PC-9 (cell line): ENCODE measurements at regions not wholly inside any gene's neighbourhood (a gene's known extent, or its start where the extent isn't known, plus 50 kb on each side); places are given as distances from the start of the nearest gene placed in this dataset.

ENCODE experiments used
- BruUV-seq: library from RNA; stranded (reverse); fragments of 400-500 nt; replicated peaks from 2 replicates; lab custom pipeline; 2021; lab: Mats Ljungman, UMichigan
- CTCF ChIA-PET: fragments of 300-600 bp; sonication (Branson Sonifier 250); formaldehyde crosslinking; loops from one replicate; lab custom pipeline; 2022; ENCODE audit warnings: antibody characterized with exemption; lab: Charles Lee
- POLR2A ChIA-PET: fragments of 300-600 bp; sonication (Branson Sonifier 250); formaldehyde crosslinking; loops from one replicate; lab custom pipeline; 2022; ENCODE audit warnings: antibody characterized with exemption; ENCODE audit not compliant: unreplicated experiment; lab: Charles Lee
- DNase-seq, 2 experiments: peaks; one replicate each; pipeline versions ENCODE4 v3.0.0 to v3.0.0-alpha.2; 2015 to 2022; ENCODE audit warnings: mixed read lengths in 1 of 2
- H2AFZ ChIP-seq: fragments of 200-600 bp; sonication (generic); 2 replicates; pipeline ENCODE4 v1.8.1; 2017; ENCODE audit warnings: antibody characterized with exemption
- H3F3A ChIP-seq: fragments of 200-600 bp; sonication (generic); 2 replicates; pipeline ENCODE4 v1.8.1; 2017; ENCODE audit warnings: antibody characterized with exemption, mild to moderate bottlenecking, low read depth; ENCODE audit not compliant: insufficient read depth
- H3K27ac ChIP-seq: fragments of 200-600 bp; sonication (generic); 2 replicates; pipeline ENCODE4 v1.6.1; 2016; ENCODE audit warnings: mixed run types
- H3K27me3 ChIP-seq: fragments of 200-600 bp; sonication (generic); 2 replicates; pipeline ENCODE4 v1.6.1; 2016; ENCODE audit warnings: low read depth, mixed run types; ENCODE audit not compliant: insufficient read depth
- H3K36me3 ChIP-seq: fragments of 200-600 bp; sonication (generic); 2 replicates; pipeline ENCODE4 v1.6.1; 2016; ENCODE audit warnings: low read depth, mixed run types
- H3K4me1 ChIP-seq: fragments of 200-600 bp; sonication (generic); replicated peaks from 2 replicates; pipeline ENCODE4 v1.6.1; 2016; ENCODE audit warnings: mixed run types; ENCODE audit not compliant: insufficient read depth
- H3K4me2 ChIP-seq: fragments of 200-600 bp; sonication (generic); 2 replicates; pipeline ENCODE4 v1.6.1; 2017; ENCODE audit warnings: mixed run types
- H3K4me3 ChIP-seq: fragments of 200-600 bp; sonication (generic); 2 replicates; pipeline ENCODE4 v1.6.1; 2016; ENCODE audit warnings: mixed run types
- H3K79me2 ChIP-seq: fragments of 200-600 bp; sonication (generic); 2 replicates; pipeline ENCODE4 v1.6.1; 2017; ENCODE audit warnings: low read depth, mixed run types
- H3K9me2 ChIP-seq: fragments of 200-600 bp; sonication (generic); 2 replicates; pipeline ENCODE4 v1.8.1; 2017; ENCODE audit warnings: mild to moderate bottlenecking; ENCODE audit not compliant: insufficient read depth
- H3K9me3 ChIP-seq: fragments of 200-600 bp; sonication (generic); 2 replicates; pipeline ENCODE4 v1.8.1; 2016; ENCODE audit warnings: low read depth; ENCODE audit not compliant: insufficient read depth
- H4K20me1 ChIP-seq: fragments of 200-600 bp; sonication (generic); 2 replicates; pipeline ENCODE4 v1.8.1; 2017; ENCODE audit not compliant: insufficient read depth
- CTCF ChIP-seq: fragments of 200-600 bp; sonication (generic); conservative IDR thresholded peaks from 2 replicates; pipeline ENCODE4 v1.6.1; 2017; ENCODE audit warnings: mixed run types, antibody characterized with exemption, mild to moderate bottlenecking, moderate library complexity
- EZH2 ChIP-seq: fragments of 200-600 bp; sonication (generic); IDR thresholded peaks from 2 replicates; pipeline ENCODE4 v1.8.0; 2017; ENCODE audit warnings: antibody characterized with exemption, low read depth
- intact Hi-C: fragments of 100-400 bp; cut with micrococcal nuclease; formaldehyde crosslinking; loops from one replicate; pipeline ENCODE4 v1.10.0; 2022; ENCODE audit not compliant: unreplicated experiment

- Histone ChIP-seq H3K27me3 (no peaks in the 10 kb centered on the region), H3K27ac (no peak overlapping the region), H3K36me3 (no peaks in the 10 kb centered on the region), H2AFZ (no peak overlapping the region), H3K4me2 (no peak overlapping the region), H3K9me2 (no peaks in the 10 kb centered on the region), H4K20me1 (no peaks in the 10 kb centered on the region), H3K9me3 (peaks cover 3% of the 10 kb centered on the region; the same call in 1 of the 2 replicates), H3F3A (no peaks in the 10 kb centered on the region), H3K79me2 (no peaks in the 10 kb centered on the region), H3K4me3 (no peak overlapping the region), H3K4me1 (peaks cover 4% of the 10 kb centered on the region; the same call in 1 of the 2 replicates)
- CTCF ChIA-PET: no interaction called here
- no peak for DNase-seq
- BruUV-seq: no TSS peak
- no peak for TF ChIP-seq CTCF
- no peak for TF ChIP-seq EZH2
- intact Hi-C loops: no loop called here
- POLR2A ChIA-PET: no interaction called here
Observed at GRCh38 chr1:219071209-219071608, 102.5 kb upstream of the LYPLAL1 start.

GRCh38 chr1:219072329-219072728 lies 101.3 kb upstream of the LYPLAL1 start:
- Histone ChIP-seq H3F3A (no peaks in the 10 kb centered on the region), H3K27me3 (no peaks in the 10 kb centered on the region), H3K79me2 (no peaks in the 10 kb centered on the region), H3K4me3 (no peak overlapping the region), H3K27ac (no peak overlapping the region), H4K20me1 (no peaks in the 10 kb centered on the region), H3K4me2 (no peak overlapping the region), H3K36me3 (no peaks in the 10 kb centered on the region), H3K9me3 (peaks cover 3% of the 10 kb centered on the region; the same call in 1 of the 2 replicates), H3K9me2 (0 out of 2 replicates have a peak, but pooled peaks cover 3% of the 10 kb centered on the region), H3K4me1 (no peaks in the 10 kb centered on the region), H2AFZ (no peak overlapping the region)
- BruUV-seq: no TSS peak
- no peak for DNase-seq
- ChIA-PET POLR2A (no interaction called here), CTCF (no interaction called here)
- no peak for TF ChIP-seq CTCF
- no peak for TF ChIP-seq EZH2
- intact Hi-C loops: no loop called here

- no peaks in the 10 kb centered on the region for H3K27me3 ChIP-seq
- no peak for DNase-seq
- H3F3A ChIP-seq: no peaks in the 10 kb centered on the region
- TF ChIP-seq EZH2: no peak
- TF ChIP-seq CTCF: no peak
- POLR2A ChIA-PET: no interaction called here
- CTCF ChIA-PET: no interaction called here
- no peaks in the 10 kb centered on the region for H3K79me2 ChIP-seq
- no peaks in the 10 kb centered on the region for H4K20me1 ChIP-seq
- H3K9me2 ChIP-seq: 0 out of 2 replicates have a peak, but pooled peaks cover 3% of the 10 kb centered on the region
- no peaks in the 10 kb centered on the region for H3K4me1 ChIP-seq
- no peak overlapping the region for H2AFZ ChIP-seq
- H3K9me3 ChIP-seq: peaks cover under 1% of the 10 kb centered on the region; the same call in 1 of the 2 replicates
- H3K36me3 ChIP-seq: no peaks in the 10 kb centered on the region
- no peak overlapping the region for H3K27ac ChIP-seq
- H3K4me2 ChIP-seq: no peak overlapping the region
- no TSS peak for BruUV-seq
- no peak overlapping the region for H3K4me3 ChIP-seq
- intact Hi-C loops: no loop called here
Observed at GRCh38 chr1:219074084-219074728, 99.5 kb upstream of the LYPLAL1 start.
